Peyer's patch (tissue), 4 donors: ENCODE measurements at regions not wholly inside any gene's neighbourhood (a gene's known extent, or its start where the extent isn't known, plus 50 kb on each side); places are given as distances from the start of the nearest gene placed in this dataset.

Experiments
- DNase-seq, 3 donors: peaks; one replicate each; pipeline ENCODE4 v3.0.0-alpha.2; 2017 to 2019
- H3K27ac ChIP-seq, 4 donors: fragments of 200-600 bp; sonication (generic); one replicate each; pipeline ENCODE4 v1.5.1; 2016 to 2019
- H3K27me3 ChIP-seq, 2 donors: fragments of 200-600 bp; sonication (generic); one replicate each; pipeline ENCODE4 v1.5.1; 2019
- H3K36me3 ChIP-seq, 3 donors: fragments of 200-600 bp; sonication (generic); one replicate each; pipeline ENCODE4 v1.5.1; 2016 to 2019
- H3K4me1 ChIP-seq, 4 donors: fragments of 200-600 bp; sonication (generic); one replicate each; pipeline ENCODE4 v1.5.1; 2016 to 2019
- H3K4me3 ChIP-seq, 4 donors: fragments of 200-600 bp; sonication (generic); 1 replicate in 3 of 4; 2 replicates in 1 of 4; pipeline ENCODE4 v1.5.1; 2016 to 2019; ENCODE audit warnings: mild to moderate bottlenecking in 1 of 4
- H3K9me3 ChIP-seq, 4 donors: fragments of 200-600 bp; sonication (generic); one replicate each; pipeline ENCODE4 v1.5.1; 2016 to 2019; ENCODE audit warnings: mild to moderate bottlenecking in 1 of 4
- CTCF ChIP-seq, 6 experiments: fragments of 450-650 bp in 4 of 6; fragments of 200-600 bp in 2 of 6; sonication (generic) in 1 of 6; IDR thresholded peaks; one replicate each; pipeline ENCODE4 v1.5.1; 2017 to 2019; ENCODE audit warnings: antibody characterized with exemption in 6 of 6, mild to moderate bottlenecking in 3 of 6, moderate library complexity in 1 of 6
- POLR2A ChIP-seq, 2 donors: fragments of 450-650 bp; IDR thresholded peaks; one replicate each; pipeline ENCODE4 v1.5.1; 2017; ENCODE audit warnings: antibody characterized with exemption in 2 of 2, mild to moderate bottlenecking in 2 of 2, moderate library complexity in 2 of 2

DNA sequence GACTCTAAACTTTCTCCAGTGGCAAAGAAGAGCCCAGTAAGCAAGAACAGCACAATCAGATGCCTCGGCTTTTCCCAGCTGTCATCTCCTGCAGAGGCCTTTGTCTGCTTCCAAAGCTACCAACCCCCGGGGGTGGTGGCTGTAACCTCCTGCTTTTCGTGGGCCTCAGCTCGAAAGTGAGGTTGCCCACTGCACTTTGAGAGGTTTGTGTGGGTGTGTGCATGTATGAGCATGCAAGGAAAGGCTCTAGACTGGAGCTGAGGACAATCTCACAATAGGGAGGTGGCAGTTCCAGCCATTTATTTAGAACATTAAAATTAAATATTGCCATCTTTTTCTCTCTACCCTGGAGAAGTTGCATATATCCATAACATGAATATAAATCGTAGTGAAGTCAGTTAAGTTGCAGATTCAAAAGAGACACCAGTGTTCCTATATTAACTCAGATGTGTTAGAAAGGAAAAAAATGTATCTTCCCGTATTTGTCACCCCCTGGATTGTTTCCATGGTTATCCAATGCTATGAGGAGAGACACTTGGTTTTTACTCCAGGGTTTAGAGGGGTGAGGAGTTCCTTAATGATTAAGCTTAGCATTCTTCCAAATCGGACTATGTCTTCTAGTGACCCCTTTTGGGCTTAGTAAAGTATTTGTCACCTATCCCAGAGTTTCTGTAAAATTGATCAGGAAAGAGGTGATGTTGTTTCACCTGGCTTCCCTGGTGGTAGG is 781.1 kb downstream of the INHBA start:
- Histone ChIP-seq H3K36me3 (no peaks in the 10 kb centered on the region), H3K27ac (no peak overlapping the region), H3K4me3 (no peak overlapping the region), H3K27me3 (no peaks in the 10 kb centered on the region), H3K9me3 (no peaks in the 10 kb centered on the region), H3K4me1 (no peaks in the 10 kb centered on the region)
- TF ChIP-seq CTCF (IDR thresholded peaks at IDR 0.05) (no peak), POLR2A (IDR thresholded peaks at IDR 0.05) (no peak)
- no peak for DNase-seq

- Histone ChIP-seq H3K4me1 (no peaks in the 10 kb centered on the region), H3K9me3 (no peaks in the 10 kb centered on the region), H3K4me3 (no peak overlapping the region), H3K36me3 (no peaks in the 10 kb centered on the region), H3K27ac (no peak overlapping the region), H3K27me3 (no peaks in the 10 kb centered on the region)
- no peak for DNase-seq
- TF ChIP-seq CTCF (IDR thresholded peaks at IDR 0.05) (no peak), POLR2A (IDR thresholded peaks at IDR 0.05) (no peak)
Observed at GRCh38 chr7:40918701-40919271, 784.0 kb downstream of the SUGCT start.

GRCh38 chr7:40916813-40917212 is 782.0 kb downstream of the SUGCT start:
- Histone ChIP-seq H3K9me3 (no peaks in the 10 kb centered on the region), H3K27ac (no peak overlapping the region), H3K4me3 (no peak overlapping the region), H3K27me3 (no peaks in the 10 kb centered on the region), H3K4me1 (no peaks in the 10 kb centered on the region), H3K36me3 (no peaks in the 10 kb centered on the region)
- no peak for DNase-seq
- TF ChIP-seq POLR2A (IDR thresholded peaks at IDR 0.05): no peak
- no peak for TF ChIP-seq CTCF (IDR thresholded peaks at IDR 0.05)

DNA sequence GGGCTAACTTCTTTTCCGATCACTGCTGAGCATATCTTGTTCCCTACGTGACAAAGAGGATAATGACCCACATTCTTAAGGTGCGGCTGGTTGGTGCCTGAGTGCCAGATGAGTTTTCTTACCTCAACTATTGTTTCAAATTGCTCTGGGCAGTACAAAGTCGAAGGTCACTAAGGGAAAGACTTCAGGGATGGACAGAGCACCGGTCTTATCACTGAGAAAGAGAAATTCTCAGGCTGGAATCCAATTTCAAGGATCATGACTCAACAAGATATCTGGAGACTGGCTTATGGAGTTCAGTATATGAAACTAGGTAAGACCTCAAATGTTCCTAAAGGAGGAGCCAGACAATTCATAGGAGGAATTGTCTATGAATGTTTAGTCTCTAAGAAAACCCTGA is 780.3 kb downstream of the SUGCT start:
- Histone ChIP-seq H3K27me3 (no peaks in the 10 kb centered on the region), H3K36me3 (no peaks in the 10 kb centered on the region), H3K27ac (no peak overlapping the region), H3K4me3 (no peak overlapping the region), H3K9me3 (no peaks in the 10 kb centered on the region), H3K4me1 (no peaks in the 10 kb centered on the region)
- no peak for TF ChIP-seq POLR2A (IDR thresholded peaks at IDR 0.05)
- no peak for TF ChIP-seq CTCF (IDR thresholded peaks at IDR 0.05)
- DNase-seq: no peak
